SK-N-SH treated with all-trans-retinoic acid at 6 μM for 48 hours (cell line): ENCODE measurements at regions not wholly inside any gene's neighbourhood (a gene's known extent, or its start where the extent isn't known, plus 50 kb on each side); places are given as distances from the start of the nearest gene placed in this dataset.

Source experiments
- ATAC-seq: fragments of 200-7000 bp; cut with Tn5 transposase; 3 replicates; pipeline ENCODE4 v1.9.1; 2020; ENCODE audit warnings: mild to moderate bottlenecking, moderate library complexity
- ARNTL ChIP-seq: fragments of 450-650 bp; formaldehyde crosslinking; IDR thresholded peaks from 2 replicates; pipeline ENCODE4 v1.5.0; 2020; ENCODE audit warnings: low read depth, mild to moderate bottlenecking, moderate library complexity, borderline replicate concordance
- BACH2 ChIP-seq: fragments of 250-450 bp; sonication (Bioruptor Pico); IDR thresholded peaks from 2 replicates; pipeline ENCODE4 v1.9.0; 2021; ENCODE audit warnings: mild to moderate bottlenecking, borderline replicate concordance
- GLIS3 ChIP-seq: fragments of 250-450 bp; sonication (Bioruptor Pico); IDR thresholded peaks from 2 replicates; pipeline ENCODE4 v1.5.0; 2020; ENCODE audit warnings: mild to moderate bottlenecking, moderate library complexity
- ISL1 ChIP-seq: fragments of 250-450 bp; sonication (Bioruptor Pico); IDR thresholded peaks from 2 replicates; pipeline ENCODE4 v2.1.2; 2022; ENCODE audit warnings: mild to moderate bottlenecking, moderate library complexity
- OSR1 ChIP-seq: fragments of 250-450 bp; sonication (Bioruptor Pico); IDR thresholded peaks from 2 replicates; pipeline ENCODE4 v1.8.0; 2022; ENCODE audit warnings: moderate library complexity, mild to moderate bottlenecking, inconsistent platforms
- PATZ1 ChIP-seq: fragments of 250-450 bp; sonication (Bioruptor Pico); IDR thresholded peaks from 2 replicates; pipeline ENCODE4 v1.8.0; 2020; ENCODE audit warnings: mild to moderate bottlenecking, moderate library complexity, borderline replicate concordance
- POU6F1 ChIP-seq: fragments of 250-450 bp; sonication (Bioruptor Pico); IDR thresholded peaks from 2 replicates; pipeline ENCODE4 v1.8.0; 2021; ENCODE audit warnings: low read depth, mild to moderate bottlenecking, moderate library complexity, borderline replicate concordance
- PPARA ChIP-seq: fragments of 250-450 bp; sonication (Bioruptor Pico); IDR thresholded peaks from 2 replicates; pipeline ENCODE4 v1.5.0; 2020; ENCODE audit warnings: mild to moderate bottlenecking, borderline replicate concordance
- RARB ChIP-seq: fragments of 250-450 bp; sonication (Bioruptor Pico); IDR thresholded peaks from 2 replicates; pipeline ENCODE4 v1.8.0; 2021; ENCODE audit warnings: mild to moderate bottlenecking, moderate library complexity
- SNAI2 ChIP-seq: fragments of 250-450 bp; sonication (Bioruptor Pico); IDR thresholded peaks from 2 replicates; pipeline ENCODE4 v1.5.0; 2020; ENCODE audit warnings: mild to moderate bottlenecking, moderate library complexity
- TCF4 ChIP-seq: fragments of 250-450 bp; sonication (Bioruptor Pico); IDR thresholded peaks from 2 replicates; pipeline ENCODE4 v1.8.0; 2021; ENCODE audit warnings: mild to moderate bottlenecking, moderate library complexity, borderline replicate concordance
- TOX ChIP-seq: fragments of 250-450 bp; sonication (Bioruptor Pico); IDR thresholded peaks from 2 replicates; pipeline ENCODE4 v1.8.0; 2021; ENCODE audit warnings: mild to moderate bottlenecking, moderate library complexity, borderline replicate concordance
- TSHZ2 ChIP-seq: fragments of 250-450 bp; sonication (Bioruptor Pico); IDR thresholded peaks from 2 replicates; pipeline ENCODE4 v1.5.0; 2020; ENCODE audit warnings: mild to moderate bottlenecking, moderate library complexity
- ZC3H10 ChIP-seq: fragments of 250-450 bp; sonication (Bioruptor Pico); IDR thresholded peaks from 2 replicates; pipeline ENCODE4 v1.5.1; 2021; ENCODE audit warnings: mild to moderate bottlenecking, moderate library complexity
- ZFP3 ChIP-seq: fragments of 250-450 bp; sonication (Bioruptor Pico); IDR thresholded peaks from 2 replicates; pipeline ENCODE4 v1.5.0; 2020; ENCODE audit warnings: mild to moderate bottlenecking, moderate library complexity
- ZFP30 ChIP-seq: fragments of 450-650 bp; formaldehyde crosslinking; IDR thresholded peaks from 2 replicates; pipeline ENCODE4 v1.5.0; 2022; ENCODE audit warnings: mild to moderate bottlenecking, moderate library complexity
- ZNF565 ChIP-seq: fragments of 450-650 bp; formaldehyde crosslinking; conservative IDR thresholded peaks from 2 replicates; pipeline ENCODE4 v1.5.0; 2020; ENCODE audit warnings: low read depth, mild to moderate bottlenecking, moderate library complexity

GRCh38 chr2:128395196-128395595 is 76.5 kb upstream of the HS6ST1 start (continued):
- TF ChIP-seq TSHZ2 (CRISPR knock-in tag): no peak
- no peak for TF ChIP-seq GLIS3
- TF ChIP-seq SNAI2: no peak
- no peak for TF ChIP-seq RARB (CRISPR knock-in tag)
- no peak for TF ChIP-seq POU6F1 (CRISPR knock-in tag)
- no peak for TF ChIP-seq ARNTL (CRISPR knock-in tag)
- TF ChIP-seq TCF4: no peak

GRCh38 chr2:128395640-128396499 is 77.2 kb upstream of the HS6ST1 start:
- TF ChIP-seq OSR1: no peak
- no peak for TF ChIP-seq PPARA (CRISPR knock-in tag)
- no peak for TF ChIP-seq SNAI2
- TF ChIP-seq ZC3H10 (CRISPR knock-in tag): no peak
- no peak for TF ChIP-seq ZFP30 (CRISPR knock-in tag)
- TF ChIP-seq ZFP3 (CRISPR knock-in tag): no peak
- no peak for TF ChIP-seq TCF4
- TF ChIP-seq BACH2 (CRISPR knock-in tag): no peak
- TF ChIP-seq TSHZ2 (CRISPR knock-in tag): no peak
- TF ChIP-seq TOX (CRISPR knock-in tag): no peak
- no peak for ATAC-seq

- ATAC-seq: no peak
- TF ChIP-seq PATZ1 (CRISPR knock-in tag) (no peak), ZFP3 (CRISPR knock-in tag) (no peak), SNAI2 (no peak), PPARA (CRISPR knock-in tag) (no peak), ISL1 (CRISPR knock-in tag) (no peak), ZNF565 (CRISPR knock-in tag) (no peak), POU6F1 (CRISPR knock-in tag) (no peak), ZC3H10 (CRISPR knock-in tag) (no peak)
Measured at GRCh38 chr2:128396500-128396891, 77.8 kb upstream of the HS6ST1 start.
